BJ (cell line): ENCODE measurements at regions not wholly inside any gene's neighbourhood (a gene's known extent, or its start where the extent isn't known, plus 50 kb on each side); places are given as distances from the start of the nearest gene placed in this dataset.

Experiments
- CTCF ChIA-PET: fragments of 350-600 bp; formaldehyde crosslinking; extraction: SDS; loops from one replicate; lab custom pipeline; 2021; ENCODE audit warnings: antibody characterized with exemption, inconsistent platforms; lab: Yijun Ruan, JAX
- POLR2A ChIA-PET: fragments of 300-600 bp; sonication (Branson Sonifier 250); formaldehyde crosslinking; extraction: SDS; loops from one replicate; lab custom pipeline; 2021; ENCODE audit warnings: antibody characterized with exemption; lab: Charles Lee
- DNase-seq: peaks from one replicate; pipeline ENCODE4 v3.0.0-alpha.2; 2011; ENCODE audit warnings: low read depth
- H3K27me3 ChIP-seq: 2 replicates; pipeline ENCODE4 v1.6.0; 2011; ENCODE audit warnings: low read length; ENCODE audit not compliant: control insufficient read depth, insufficient read depth
- H3K36me3 ChIP-seq: 2 replicates; pipeline ENCODE4 v1.5.1; 2011; ENCODE audit warnings: low read length; ENCODE audit not compliant: control insufficient read depth, insufficient read depth
- H3K4me3 ChIP-seq: 2 replicates; pipeline ENCODE4 v1.5.1; 2011; ENCODE audit warnings: low read depth, mild to moderate bottlenecking, control low read depth, low read length
- TF ChIP-seq, protein P1 (sequence below): IDR thresholded peaks from 2 replicates; pipeline ENCODE4 v1.5.1; 2011; ENCODE audit warnings: low read depth, mild to moderate bottlenecking, control low read depth, inconsistent platforms, low read length, moderate library complexity; ENCODE audit not compliant: insufficient read depth

DNA sequence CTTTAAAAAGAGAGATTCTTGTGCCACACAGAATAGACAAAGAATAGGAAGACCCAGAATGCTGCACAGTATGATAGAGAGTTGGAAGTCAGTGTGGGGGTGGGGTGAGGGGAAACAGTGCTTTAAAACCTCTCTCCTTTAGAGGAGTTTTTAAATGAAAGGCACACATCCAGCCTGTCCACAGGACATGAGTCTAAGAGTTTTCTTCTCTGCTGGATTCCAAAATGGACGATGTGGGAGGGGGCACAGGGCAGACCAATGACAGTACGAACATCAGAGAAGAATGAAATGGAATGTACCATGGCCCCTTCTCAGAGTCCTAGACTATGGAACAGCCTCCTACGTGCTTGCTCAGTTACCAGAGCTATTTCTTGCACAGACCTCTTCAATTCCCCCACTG is 458.2 kb upstream of the DAB1 start:
- Histone ChIP-seq H3K36me3 (no peaks in the 10 kb centered on the region), H3K4me3 (no peak overlapping the region), H3K27me3 (no peaks in the 10 kb centered on the region)
- TF ChIP-seq, protein P1, sequence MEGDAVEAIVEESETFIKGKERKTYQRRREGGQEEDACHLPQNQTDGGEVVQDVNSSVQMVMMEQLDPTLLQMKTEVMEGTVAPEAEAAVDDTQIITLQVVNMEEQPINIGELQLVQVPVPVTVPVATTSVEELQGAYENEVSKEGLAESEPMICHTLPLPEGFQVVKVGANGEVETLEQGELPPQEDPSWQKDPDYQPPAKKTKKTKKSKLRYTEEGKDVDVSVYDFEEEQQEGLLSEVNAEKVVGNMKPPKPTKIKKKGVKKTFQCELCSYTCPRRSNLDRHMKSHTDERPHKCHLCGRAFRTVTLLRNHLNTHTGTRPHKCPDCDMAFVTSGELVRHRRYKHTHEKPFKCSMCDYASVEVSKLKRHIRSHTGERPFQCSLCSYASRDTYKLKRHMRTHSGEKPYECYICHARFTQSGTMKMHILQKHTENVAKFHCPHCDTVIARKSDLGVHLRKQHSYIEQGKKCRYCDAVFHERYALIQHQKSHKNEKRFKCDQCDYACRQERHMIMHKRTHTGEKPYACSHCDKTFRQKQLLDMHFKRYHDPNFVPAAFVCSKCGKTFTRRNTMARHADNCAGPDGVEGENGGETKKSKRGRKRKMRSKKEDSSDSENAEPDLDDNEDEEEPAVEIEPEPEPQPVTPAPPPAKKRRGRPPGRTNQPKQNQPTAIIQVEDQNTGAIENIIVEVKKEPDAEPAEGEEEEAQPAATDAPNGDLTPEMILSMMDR = no peak
- no peak for DNase-seq
- ChIA-PET CTCF (no interaction called here), POLR2A (no interaction called here)

DNA sequence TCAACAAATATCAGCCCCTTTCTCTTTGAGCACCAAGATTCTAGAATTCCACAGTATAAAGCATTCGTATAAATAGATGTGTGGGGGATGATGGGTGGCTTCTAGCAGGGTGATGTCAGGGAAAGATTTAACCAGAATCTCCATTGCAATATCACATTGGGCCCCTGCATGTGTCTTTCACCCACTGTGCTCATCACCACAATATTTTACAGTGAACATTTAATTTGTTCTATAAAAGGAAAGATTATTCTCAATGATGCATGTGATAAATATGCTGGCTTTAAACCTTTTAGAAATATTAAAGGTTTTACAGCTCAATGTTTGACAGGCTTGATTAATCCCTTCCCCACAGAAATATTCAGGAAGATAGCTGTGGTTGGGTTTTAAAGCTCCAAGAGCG is 457.8 kb upstream of the DAB1 start:
- ChIA-PET POLR2A (no interaction called here), CTCF (no interaction called here)
- TF ChIP-seq, protein P1 = no peak
- no peaks in the 10 kb centered on the region for H3K27me3 ChIP-seq
- H3K4me3 ChIP-seq = no peak overlapping the region
- H3K36me3 ChIP-seq = no peaks in the 10 kb centered on the region
- no peak for DNase-seq

DNA sequence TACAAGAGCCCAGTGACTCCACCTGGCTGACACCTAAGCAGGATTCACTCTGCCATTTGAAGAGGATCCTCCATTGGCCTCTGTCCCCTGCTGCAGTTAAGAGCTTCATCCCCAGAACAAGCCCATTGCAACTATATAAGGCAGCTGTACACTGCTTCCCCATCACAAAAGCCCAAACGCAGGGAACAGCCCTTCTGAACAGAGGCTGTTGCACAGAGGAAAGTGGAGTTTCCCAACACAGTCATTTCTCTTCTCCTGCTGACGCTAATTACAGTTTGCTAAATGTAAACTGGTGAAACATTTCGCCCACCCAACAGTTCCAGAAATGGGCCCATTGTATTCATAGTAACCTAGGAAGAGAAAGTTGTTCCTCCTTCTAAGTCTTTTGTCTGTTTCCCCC is 455.8 kb upstream of the DAB1 start:
- H3K36me3 ChIP-seq = no peaks in the 10 kb centered on the region
- POLR2A ChIA-PET = no interaction called here
- no peak for DNase-seq
- no peak overlapping the region for H3K4me3 ChIP-seq
- TF ChIP-seq, protein P1 = no peak
- no peaks in the 10 kb centered on the region for H3K27me3 ChIP-seq
- CTCF ChIA-PET = interaction anchor here (1.2 kb wide), 1 partner anchor 8 kb away, joined by 3 read pairs; no protein-coding TSS in a partner anchor

DNA sequence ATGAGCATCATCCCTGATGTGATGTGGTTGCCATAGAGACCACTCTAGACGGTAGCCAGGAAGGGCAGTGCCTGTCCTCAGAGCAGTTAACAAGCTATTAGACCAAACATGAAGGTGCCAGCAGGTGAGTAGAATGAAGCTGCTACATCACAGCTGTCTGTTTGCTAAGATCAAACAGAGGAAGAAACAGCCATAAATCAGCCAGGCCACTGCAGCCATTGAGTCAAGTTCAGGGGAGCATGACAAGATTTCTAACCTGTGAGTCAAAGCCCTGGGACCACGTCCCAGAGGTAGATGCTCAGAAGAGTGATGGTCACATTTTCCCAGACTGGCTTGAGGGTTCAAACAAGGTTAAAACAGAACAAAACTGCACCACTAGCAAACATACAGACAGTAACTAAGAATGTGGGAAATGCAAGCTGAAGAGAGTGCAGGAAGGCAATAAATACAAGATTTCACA is 450.6 kb upstream of the DAB1 start:
- no peaks in the 10 kb centered on the region for H3K36me3 ChIP-seq
- no peaks in the 10 kb centered on the region for H3K27me3 ChIP-seq
- DNase-seq = no peak
- POLR2A ChIA-PET = no interaction called here
- CTCF ChIA-PET = interaction anchor here (1.0 to 1.2 kb wide), 2 partner anchors 11 to 14 kb away, joined by 3 read pairs; no protein-coding TSS in a partner anchor
- no peak overlapping the region for H3K4me3 ChIP-seq
- TF ChIP-seq, protein P1 = no peak

DNA sequence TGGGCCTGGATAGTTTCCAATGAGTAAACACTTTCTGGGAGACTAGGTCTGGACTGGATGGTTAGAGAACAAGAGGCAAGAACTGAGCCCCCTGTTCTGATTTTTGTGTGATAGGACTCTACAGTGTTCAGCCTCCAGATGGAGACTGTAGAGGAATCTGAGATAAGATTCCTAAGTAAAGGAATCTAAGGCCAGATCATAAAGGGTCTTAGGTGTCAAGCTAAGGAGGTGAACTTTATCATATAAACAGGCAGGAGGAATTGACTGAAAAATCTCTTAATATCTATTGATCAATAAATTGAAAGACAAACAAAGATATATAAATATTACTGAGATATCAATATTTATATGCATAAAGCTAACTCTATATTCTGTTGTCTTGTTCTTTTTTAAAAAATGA is 449.1 kb upstream of the DAB1 start:
- no peaks in the 10 kb centered on the region for H3K27me3 ChIP-seq
- ChIA-PET CTCF (interaction anchor here (0.8 kb wide), 1 partner anchor 9 kb away, joined by 4 read pairs; no protein-coding TSS in a partner anchor), POLR2A (no interaction called here)
- H3K4me3 ChIP-seq = no peak overlapping the region
- no peak for DNase-seq
- TF ChIP-seq, protein P1 = no peak
- no peaks in the 10 kb centered on the region for H3K36me3 ChIP-seq
